NCI-H82 treated with DMSO at 0.1 percent for 48 hours (cell line): ENCODE measurements at regions not wholly inside any gene's neighbourhood (a gene's known extent, or its start where the extent isn't known, plus 50 kb on each side); places are given as distances from the start of the nearest gene placed in this dataset.
"Not testable (repeated sequence)": the region's sequence is repeated elsewhere in the genome, so short reads cannot be mapped to it uniquely, and the experiment has no call there.

Experiments
- DNase-seq: peaks from one replicate; lab custom pipeline; 2025; ENCODE audit not compliant: unreplicated experiment; lab: John Stamatoyannopoulos, UW

DNA sequence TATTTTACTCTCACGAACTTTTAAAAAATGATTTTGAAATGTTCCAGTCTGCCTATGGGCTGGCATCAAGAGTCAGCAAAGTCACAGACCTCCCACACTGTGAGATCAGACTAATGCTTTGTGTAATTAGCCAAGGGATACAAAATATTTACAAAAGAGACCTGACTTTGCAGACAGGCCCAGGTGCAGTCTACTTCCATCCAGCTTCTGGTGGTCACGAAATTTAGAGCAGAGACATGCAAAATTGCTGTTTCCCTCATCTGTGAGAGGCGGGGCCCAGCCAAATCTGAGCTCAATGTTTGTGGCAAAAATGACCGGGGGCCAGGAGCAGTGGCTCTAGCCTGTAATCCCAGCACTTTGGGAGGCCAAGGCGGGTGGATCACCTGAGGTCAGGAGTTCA is 82.5 kb upstream of the PITRM1 start:
- DNase-seq: no peak

DNA sequence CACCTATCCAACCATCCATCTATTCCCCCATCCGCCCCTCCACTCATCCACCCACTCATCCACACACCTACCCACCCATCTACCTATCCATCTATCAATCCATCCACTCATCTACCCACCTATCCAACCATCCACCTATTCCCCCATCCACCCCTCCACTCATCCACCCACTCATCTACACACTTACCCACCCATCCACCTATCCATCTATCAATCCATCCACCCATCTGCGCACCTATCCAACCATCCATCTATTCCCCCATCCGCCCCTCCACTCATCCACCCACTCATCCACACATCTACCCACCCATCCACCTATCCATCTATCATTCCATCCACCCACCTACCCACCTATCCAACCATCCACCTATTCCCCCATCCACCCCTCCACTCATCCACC is 81.4 kb upstream of the PITRM1 start:
- not testable (repeated sequence) for DNase-seq

DNA sequence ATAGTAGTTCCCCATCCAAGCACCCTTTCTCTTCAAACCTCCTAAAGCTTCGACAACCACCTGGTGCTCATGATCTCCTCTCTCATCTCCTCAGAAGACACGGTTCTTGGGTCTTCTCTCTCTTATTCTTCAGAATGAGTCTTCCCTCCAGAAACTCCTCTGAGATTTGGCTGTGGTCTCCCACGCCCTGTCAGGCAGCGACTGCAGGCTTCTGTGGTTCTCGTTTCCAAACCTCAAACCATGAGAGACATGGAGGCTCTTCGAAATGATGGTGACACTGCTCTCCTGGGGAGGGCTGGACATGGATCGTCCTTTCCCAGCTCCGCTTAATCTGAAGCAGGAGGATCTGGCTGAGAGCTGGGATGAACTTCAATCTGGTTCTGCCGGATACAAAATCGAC is 78.6 kb upstream of the PITRM1 start:
- no peak for DNase-seq

DNA sequence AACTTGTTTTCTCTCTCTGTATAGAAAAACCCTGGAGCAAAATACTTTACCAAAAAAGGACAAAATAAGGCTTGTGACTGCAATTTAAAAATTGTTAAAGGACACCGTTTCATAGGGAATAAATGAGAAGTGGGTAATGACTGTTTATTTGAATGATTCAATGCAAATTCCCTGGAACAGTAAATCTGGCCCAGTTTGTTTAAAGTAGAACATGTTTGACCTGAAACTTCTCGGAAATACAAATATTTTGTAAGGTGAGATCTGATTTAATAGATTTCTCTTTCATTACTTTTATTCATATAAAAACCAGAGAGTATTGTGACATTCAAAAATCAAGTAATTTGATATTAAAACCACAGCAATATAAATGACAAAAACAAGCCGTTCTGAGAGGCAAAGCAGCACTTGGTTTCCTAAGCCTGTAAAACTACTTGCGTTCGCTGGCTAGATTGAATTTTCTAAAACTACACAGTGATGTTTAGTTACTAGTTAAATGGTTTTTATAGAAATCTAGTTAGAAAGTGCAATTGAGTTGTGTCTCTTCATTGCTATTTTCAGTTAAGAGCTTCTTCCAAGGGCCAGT is 76.8 kb upstream of the PITRM1 start:
- DNase-seq: no peak

DNA sequence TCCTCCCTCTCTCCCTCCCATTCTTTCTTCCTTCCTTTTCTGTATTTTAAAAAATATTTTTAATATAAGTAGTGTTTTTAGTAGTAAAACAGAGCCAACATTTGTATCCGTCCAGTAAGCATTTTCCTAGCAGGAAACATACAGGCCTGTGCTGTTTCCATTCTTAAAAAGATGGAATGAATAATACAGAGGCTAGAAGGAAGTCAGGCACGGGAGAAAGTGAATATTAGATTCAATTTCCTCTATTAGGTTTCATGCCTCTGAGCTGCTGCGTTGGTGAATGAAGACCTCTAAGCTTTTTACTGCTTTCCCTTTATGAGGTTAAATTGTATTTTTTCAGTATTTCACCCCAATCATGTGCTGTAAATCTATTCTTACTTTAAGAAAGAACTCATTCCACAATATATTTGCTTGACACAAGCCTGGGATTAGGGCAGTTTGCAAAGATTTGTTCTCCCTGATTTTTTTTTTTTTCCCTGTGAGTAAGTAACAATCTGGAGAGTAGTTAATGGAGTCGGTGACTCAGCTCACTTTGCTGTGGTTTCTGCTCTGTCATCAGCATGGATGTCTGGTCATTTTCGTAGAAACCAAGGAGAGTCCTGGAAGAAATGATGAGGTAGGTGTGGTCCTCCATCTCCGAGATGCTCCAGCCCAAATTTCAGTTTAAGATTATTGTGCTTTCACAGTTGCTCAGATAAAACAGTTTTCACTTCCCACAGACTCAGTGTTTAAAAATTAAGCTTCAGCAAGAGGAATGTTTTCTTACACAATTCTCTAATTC is 76.1 kb upstream of the PITRM1 start:
- DNase-seq: no peak

DNA sequence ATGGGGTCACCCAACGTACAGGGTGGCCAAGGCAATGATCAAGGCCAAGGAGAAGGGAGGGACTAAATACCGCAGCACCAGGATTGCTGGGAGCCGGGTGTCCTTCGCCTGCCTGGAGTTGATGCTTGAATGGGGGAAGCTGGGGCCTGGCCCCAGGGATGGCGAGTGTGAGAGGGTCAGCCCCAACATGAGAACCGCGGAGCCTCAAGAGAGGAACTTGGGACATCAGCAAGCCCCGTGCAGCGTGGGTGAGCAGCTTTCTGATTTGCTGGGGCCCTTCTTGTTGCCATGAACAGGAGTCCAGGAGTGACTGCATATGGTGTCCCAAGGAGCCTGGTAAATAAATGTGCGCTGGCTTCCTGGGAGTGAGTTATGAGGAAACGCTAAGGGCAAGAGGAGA is 72.8 kb upstream of the PITRM1 start:
- DNase-seq: no peak

DNA sequence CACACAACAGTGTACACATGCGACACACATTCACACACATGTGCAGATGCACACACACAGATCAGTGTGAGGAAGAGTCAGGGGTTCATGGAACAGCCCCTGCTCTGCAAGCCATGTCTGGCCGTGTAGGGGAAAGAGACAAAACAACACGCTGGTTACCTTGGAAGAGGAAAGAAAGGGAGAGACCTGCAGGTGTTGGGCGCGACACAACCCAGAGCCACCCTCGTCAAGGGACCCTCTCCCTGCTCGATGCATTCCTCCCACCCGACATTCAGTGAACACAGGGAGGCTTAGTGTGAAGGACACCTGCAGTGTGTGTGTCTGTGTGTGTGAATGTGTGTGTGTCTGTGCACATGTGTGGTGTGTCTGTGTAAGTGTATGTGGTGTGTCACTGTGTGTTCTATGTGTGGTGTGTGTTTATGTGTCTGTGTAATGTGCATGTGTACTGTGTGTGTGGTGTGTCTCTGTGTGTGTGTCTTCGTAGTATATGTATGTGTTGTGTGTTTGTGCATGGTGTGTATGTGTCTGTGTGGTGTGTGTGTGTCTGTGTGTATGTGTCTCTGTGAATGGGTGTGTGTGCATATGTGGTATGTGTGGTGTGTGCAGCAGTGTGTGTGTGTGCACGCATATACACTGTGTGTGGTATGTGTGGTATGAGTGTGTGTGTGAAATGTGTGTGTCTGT is 69.5 kb upstream of the PITRM1 start:
- DNase-seq: no peak

DNA sequence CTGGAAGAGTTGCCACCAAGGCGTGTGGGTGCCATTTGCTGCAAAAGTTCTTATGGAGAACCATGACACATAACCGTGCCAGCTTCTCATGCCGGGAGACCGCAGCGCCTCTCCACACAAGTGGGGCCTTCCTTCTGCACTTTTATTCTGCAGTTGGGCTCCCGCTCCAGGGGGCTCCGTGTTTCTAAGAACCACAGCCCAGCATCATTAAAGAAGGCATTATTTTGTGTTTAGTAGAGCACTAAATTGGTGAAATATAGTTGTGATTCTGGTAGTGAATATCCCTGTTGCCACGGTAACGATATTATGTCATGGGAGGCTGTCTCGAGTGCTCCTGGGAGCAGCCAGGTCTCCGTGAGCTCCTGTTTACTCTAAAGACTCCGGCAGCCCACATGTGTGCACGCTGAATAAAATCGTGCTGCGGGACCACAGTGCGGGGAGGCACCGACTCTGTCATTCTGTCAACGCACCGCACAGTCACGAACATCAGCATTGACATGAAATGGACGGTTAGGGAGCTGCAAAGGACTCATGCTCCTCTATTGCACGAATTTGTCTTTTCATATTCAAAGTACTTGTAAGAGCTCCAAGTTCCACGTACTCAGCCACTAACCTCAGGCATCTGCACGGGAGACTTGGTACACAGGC is 68.8 kb upstream of the PITRM1 start:
- no peak for DNase-seq

DNA sequence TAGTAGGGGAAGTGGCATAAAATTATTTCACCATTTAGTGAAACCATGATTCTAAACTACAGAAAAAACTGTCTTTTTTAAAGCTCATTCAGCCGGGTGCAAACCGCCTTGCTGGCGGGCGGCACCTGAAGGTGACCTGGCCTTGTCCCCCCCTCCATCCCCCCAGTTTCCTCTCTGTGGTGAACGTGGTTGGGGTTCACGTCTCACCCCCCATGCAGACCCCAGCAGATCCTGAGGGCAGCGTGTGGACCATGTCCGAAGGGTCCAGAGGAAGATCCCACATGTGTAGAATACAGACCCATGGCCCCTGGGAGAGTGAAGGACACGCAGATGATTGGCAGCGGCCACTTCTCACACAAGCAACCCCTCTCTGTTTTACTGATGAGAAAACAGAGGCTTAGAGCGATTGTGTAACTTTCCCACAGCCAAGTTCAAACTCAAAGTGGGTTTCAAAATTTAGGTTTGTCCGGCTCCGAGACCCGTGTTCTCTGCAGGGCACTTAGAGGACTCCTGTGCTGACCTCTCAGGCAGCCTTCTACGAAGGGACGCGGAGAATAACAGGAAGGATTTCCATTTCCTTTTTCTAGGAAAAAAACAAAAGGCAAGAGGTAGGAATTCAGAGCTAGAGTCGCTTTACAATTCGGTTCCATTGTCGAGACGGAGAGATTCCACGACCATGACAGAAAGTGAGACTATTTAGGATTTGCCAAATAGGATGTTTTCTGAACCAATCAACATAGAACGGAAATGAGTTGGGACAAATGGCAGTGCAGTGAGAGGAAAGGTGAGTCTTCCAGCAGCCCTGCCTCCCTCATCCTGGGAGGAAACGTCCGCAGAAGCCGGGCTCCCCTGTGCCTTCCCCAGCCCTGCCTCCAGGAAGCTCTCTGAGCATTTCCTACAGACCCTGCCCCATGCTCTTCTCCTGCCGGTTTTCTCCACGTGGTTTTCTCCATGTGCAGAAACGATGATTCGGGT is 67.6 kb upstream of the PITRM1 start:
- no peak for DNase-seq

DNA sequence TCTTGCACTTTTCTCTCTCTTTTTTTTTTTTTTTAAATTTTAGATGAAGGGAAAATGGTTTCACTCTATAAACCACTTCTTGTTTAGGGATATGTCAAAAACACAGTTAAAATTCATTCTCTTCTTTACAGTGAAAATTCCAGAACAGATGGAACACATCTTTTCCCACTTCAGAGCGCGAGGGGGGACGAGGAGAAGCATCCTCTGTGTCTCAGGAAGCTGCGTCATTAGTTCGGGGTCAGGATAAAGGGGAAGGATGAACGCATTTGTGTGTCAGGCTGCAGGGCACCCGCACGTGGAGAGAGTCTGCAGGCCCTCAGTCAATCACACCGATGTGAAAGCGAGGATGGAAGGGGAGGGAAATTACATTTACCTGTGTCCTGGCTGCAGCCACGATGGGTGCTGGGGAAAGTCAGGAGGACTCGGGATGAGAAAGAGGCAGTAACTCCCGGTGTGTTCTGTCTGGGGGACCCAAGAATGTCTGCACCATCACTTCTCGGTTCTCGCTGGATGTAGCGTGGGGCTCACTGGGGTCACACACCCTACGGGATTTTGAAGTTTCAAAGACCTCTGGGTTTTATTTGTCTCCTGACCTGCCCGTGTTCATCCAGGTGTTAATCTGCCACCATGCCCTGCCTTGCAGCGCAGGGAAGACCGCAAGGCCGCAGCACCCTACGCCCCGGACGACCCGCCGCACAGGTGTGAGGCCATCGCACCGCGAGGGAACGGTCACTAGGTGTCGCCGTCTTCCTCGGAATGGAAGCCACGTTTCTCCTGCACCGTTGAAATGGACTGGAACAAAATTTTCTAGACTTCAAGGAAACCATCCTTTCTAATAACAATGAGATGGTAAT is 66.7 kb upstream of the PITRM1 start:
- no peak for DNase-seq

DNA sequence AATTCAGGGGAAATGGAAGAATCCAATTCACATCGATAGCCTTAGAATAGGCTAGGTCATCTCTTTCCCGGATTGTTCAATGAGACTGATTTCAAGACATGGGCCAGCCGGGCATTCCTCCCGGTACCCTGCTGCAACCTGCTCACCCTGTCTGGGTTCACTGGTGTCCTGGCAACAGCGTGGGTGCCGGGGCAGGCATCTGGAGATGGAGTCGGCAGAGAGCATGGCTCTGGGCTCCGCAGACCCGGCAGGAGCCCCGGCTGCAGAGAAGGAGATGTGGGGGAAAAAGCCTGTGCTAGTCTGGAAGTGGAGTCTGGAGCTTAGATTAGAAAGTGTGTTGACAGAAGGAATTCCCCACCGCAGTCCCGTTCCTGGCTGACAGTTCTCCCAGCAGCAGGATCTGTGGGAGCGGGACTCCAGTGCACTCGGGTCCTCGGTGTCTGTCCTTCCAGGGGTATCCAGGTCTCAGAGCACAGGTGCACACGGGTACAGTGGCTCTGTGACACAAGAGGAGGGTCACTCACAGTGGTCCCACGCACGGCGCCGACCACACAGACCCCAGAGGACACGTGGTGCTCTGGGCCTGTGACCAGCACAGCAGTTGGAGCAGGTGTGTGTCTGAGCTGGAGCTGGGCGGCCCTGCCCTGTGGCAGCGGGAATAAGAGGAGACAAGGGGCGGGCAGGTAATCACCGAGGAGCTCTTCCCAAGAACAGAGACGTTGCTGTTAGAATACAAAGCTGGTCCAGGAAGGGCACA is 65.7 kb upstream of the PITRM1 start:
- no peak for DNase-seq

DNA sequence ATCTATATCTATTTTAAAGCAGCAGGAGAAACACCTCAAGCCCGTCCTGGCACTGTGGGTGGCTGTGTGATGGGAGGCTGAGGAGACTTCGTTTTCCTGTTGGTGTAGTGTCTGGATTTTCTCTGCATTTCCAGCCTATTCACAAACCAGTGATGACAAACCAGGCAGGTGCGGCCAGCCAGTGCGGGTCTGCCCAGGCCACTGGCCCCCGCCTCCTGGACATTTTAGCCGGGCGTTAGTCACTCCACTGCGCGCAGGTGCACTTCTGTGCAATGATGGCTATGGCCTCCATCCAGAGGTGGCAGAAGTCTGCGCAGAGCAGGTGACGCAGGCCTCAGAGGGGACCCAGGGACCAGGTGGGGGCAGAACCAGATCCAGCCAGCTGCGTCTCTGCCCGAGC is 64.9 kb upstream of the PITRM1 start:
- DNase-seq: no peak

DNA sequence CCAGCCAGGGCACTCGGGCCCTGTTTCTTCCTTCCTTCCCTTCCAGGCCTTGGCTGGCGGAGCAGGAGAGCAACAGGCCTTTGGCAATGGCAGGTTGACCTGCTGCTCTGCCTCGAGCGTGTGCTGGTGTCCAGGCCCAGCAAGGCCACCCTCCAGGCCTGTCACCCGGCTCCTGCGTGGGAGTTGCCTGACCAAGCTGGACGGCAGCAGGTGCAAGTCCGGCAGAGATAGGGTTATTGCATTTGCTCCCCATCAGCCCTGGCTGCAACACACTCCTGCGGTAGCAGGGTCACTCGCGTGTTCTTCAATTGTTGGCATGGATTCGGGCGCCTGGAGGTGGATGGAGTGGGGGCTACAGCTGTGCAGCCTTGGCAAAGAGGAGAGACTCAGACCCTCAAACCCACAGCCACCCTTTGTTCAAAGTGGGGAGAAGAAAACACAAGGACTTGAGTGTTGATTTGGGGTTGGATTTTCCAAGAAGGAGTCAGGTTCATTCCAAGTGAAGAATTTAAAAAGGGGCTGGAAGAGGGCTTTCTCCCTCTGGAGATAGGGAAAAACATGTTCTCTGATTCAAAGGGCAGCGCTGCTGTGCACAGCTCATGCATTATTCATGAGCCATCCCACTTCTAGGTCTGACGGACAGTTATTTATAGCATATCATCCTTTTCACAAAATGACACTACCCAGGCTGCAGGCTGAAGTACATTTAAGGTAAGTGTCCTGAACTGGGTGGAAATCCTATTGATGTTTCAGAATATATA is 64.2 kb upstream of the PITRM1 start:
- no peak for DNase-seq

DNA sequence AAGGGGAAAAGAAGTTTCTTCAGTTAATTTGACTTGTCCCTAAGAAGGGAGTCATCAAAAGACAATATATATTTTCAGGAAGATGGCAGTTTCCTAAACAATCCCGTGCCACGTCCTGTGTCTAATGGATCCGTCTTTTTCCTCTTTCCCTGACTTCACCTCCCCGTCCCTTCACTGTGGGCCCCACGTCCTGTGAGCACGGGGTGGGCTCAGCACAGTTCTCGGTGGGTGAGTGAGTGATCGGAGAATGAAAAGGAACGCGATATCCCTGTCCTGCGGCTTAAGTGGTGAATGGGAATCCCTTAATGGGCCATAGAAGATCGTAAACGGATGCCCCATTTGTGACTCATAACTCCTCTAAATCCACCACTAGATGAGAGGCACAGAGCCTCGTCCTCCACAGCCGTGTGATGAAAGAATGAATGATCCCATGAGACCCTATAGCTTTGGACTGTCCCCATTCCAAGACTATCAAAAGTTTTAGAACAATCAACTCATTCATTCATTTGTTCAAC is 63.5 kb upstream of the PITRM1 start:
- no peak for DNase-seq

DNA sequence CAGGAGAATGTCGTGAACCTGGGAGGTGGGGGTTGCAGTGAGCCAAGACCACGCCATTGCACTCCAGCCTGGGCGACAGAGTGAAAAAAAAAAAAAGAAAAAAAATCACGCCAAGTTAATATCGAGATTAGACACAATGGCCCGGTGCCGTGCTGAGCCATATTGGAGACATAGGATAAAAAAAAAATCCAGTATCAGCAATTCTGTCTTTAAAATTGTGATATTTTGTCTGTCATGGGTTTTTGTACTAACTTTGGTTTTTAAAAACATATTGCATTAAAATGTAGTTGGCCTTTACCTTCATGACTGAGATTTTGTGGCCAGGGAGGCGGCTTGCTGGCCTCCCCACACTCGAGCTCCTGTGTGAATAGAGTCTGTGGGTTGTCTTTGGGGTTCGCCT is 62.8 kb upstream of the PITRM1 start:
- no peak for DNase-seq

DNA sequence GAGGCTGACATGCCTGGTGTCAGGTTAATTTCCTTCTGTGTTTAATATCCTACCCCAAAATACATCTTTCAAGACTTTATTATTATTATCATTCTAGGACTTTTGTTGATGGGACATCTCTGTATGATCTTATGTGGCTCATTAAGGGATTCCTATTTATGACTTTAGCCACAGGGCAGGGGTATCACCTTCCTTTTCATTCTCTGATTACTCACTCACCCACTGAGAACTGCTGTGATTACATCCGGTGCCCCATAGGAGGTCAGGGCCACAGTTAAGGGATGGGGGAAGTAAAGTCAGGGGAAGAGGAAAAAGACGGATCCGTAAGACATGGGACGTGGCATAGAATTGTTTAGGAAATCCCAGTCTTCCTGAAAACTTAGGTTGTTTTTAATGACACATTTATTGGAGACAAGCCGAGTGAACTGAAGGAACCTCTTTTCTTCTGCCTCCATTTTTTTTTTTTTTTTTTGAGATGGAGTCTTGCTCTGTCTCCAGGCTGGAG is 61.0 kb upstream of the PITRM1 start:
- DNase-seq: no peak

DNA sequence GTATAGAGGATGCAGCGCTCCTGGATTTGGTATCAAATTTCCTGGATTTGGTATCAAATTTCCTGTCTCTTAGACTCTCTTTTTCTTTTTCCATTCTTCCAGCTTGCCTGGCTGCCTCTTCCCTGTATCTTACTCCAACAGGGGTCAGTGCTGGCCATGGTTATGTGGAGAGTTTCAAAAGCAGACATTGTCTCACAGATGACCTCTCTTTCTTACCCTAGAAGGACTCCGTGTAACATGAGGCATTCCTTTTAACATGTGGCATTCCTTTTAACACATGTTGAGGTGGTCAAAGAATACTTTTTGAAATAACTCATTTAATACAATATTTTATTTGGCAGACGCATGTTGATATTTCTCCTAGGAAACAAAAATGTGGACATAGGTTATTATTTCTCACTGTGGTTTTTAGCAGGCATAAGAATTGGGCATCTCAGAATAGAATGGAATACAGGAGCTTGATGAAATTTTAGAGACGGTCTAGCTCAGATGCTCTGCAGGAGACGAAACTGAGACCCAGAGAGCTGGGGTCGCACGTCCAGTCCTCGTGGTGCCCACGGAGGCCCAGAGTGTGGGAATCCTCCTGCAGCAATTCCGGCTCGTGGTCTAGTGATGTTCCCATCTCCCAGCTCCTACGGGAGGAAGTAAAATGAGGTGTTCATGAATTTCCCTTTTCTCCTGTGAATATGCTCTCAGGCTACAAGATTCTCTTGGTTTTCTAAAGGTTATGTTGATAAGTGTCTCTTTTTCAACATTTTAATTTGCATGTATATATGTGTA is 59.6 kb upstream of the PITRM1 start:
- DNase-seq: no peak
